GM18861 (cell line): ENCODE measurements at regions not wholly inside any gene's neighbourhood (a gene's known extent, or its start where the extent isn't known, plus 50 kb on each side); places are given as distances from the start of the nearest gene placed in this dataset.

ENCODE experiments used
- ATAC-seq: cut with Tn5 transposase; IDR thresholded peaks from one replicate; pipeline ENCODE4 v1.9.1; 2021; ENCODE audit not compliant: unreplicated experiment

- ATAC-seq = no peak
Measured at GRCh38 chr5:2196989-2197619, 314.4 kb upstream of the IRX4 start.

- ATAC-seq = no peak
Measured at GRCh38 chr5:2196416-2196815, 313.7 kb upstream of the IRX4 start.

GRCh38 chr5:2194949-2195348, 312.2 kb upstream of the IRX4 start:
- no peak for ATAC-seq

GRCh38 chr5:2194236-2194555, 311.5 kb upstream of the IRX4 start:
- ATAC-seq = no peak

GRCh38 chr5:2193542-2194235, 311.0 kb upstream of the IRX4 start:
- ATAC-seq = no peak

GRCh38 chr5:2193142-2193541, 310.4 kb upstream of the IRX4 start:
- ATAC-seq = no peak

GRCh38 chr5:2192496-2192895, 309.8 kb upstream of the IRX4 start:
- no peak for ATAC-seq

- no peak for ATAC-seq
Measured at GRCh38 chr5:2191972-2192371, 309.2 kb upstream of the IRX4 start.

GRCh38 chr5:2190549-2190948, 307.8 kb upstream of the IRX4 start:
- no peak for ATAC-seq

- no peak for ATAC-seq
Measured at GRCh38 chr5:2188661-2189060, 305.9 kb upstream of the IRX4 start.

- ATAC-seq = no peak
Measured at GRCh38 chr5:2188137-2188536, 305.4 kb upstream of the IRX4 start.

- ATAC-seq = no peak
Measured at GRCh38 chr5:2187687-2188086, 305.0 kb upstream of the IRX4 start.

GRCh38 chr5:2187156-2187555, 304.4 kb upstream of the IRX4 start:
- no peak for ATAC-seq

GRCh38 chr5:2186472-2187015, 303.8 kb upstream of the IRX4 start:
- no peak for ATAC-seq

- ATAC-seq = no peak
Measured at GRCh38 chr5:2185646-2186471, 303.1 kb upstream of the IRX4 start.

- ATAC-seq = no peak
Measured at GRCh38 chr5:2184563-2185540, 302.1 kb upstream of the IRX4 start.

GRCh38 chr5:2184026-2184366, 301.3 kb upstream of the IRX4 start:
- no peak for ATAC-seq

- no peak for ATAC-seq
Measured at GRCh38 chr5:2183154-2184025, 300.7 kb upstream of the IRX4 start.

- ATAC-seq = no peak
Measured at GRCh38 chr5:2182020-2182419, 299.3 kb upstream of the IRX4 start.

GRCh38 chr5:2181557-2181956, 298.8 kb upstream of the IRX4 start:
- no peak for ATAC-seq
